ENCODE measurements at regions not wholly inside any gene's neighbourhood (a gene's known extent, or its start where the extent isn't known, plus 50 kb on each side); places are given as distances from the start of the nearest gene placed in this dataset.

- Histone ChIP-seq H3K4me3 (replicated peaks in 1 of 3; ENCODE audit: insufficient read depth in 1 of 3, low read depth in 2 of 3, low read length in 3 of 3) (no peak overlapping the region), H4K20me1 (ENCODE audit: insufficient read depth, low read length) (no peaks in the 10 kb centered on the region), H2AFZ (ENCODE audit: low read length) (no peak overlapping the region), H3K9me3 (ENCODE audit: low read length) (no peaks in the 10 kb centered on the region), H3K9ac (ENCODE audit: insufficient read depth, low read depth, low read length) (no peak overlapping the region), H3K4me1 (ENCODE audit: insufficient read depth, low read length) (no peaks in the 10 kb centered on the region), H3K27ac (ENCODE audit: extremely low read length, insufficient read depth, low read length) (no peak overlapping the region), H3K27me3 (ENCODE audit: control insufficient read depth in 1 of 2, insufficient read depth in 2 of 2, low read length in 2 of 2) (peaks cover 0 to 10% of the 10 kb centered on the region in 2 experiments; a peak in 2 of 5 replicates), H3K4me2 (ENCODE audit: low read depth, low read length) (no peak overlapping the region), H3K79me2 (ENCODE audit: insufficient read depth, low read length) (no peaks in the 10 kb centered on the region), H3K36me3 (replicated peaks in 1 of 2; ENCODE audit: control insufficient read depth in 1 of 2, insufficient read depth in 2 of 2, low read length in 2 of 2) (no peaks in the 10 kb centered on the region)
- DNase-seq (ENCODE audit: low spot score): no peak
- intact Hi-C loops (cut with micrococcal nuclease; ENCODE audit: unreplicated experiment) (no loop called here), in situ Hi-C loops (cut with HindIII; ENCODE audit: extremely low pct_ligation_motif_present, low pct_unique_long_range_greater_than_20kb) (no loop called here)
- ChIA-PET POLR2A (no interaction called here), CTCF (ENCODE audit: low intra/inter-chr PET ratio, low total read pairs) (no interaction called here)
- no TSS peak for BruUV-seq (replicated peaks)
- 27% methylated on average over 9 of the region's 9 CpGs for whole genome bisulfite sequencing (ENCODE audit: low lambda C conversion rate)
- TF ChIP-seq HOXA9 (CRISPR knock-in tag; IDR thresholded peaks at IDR 0.05; ENCODE audit: borderline replicate concordance) (no peak), ZNF451 (CRISPR knock-in tag; IDR thresholded peaks at IDR 0.05) (no peak), ADNP (CRISPR knock-in tag; IDR thresholded peaks at IDR 0.05) (no peak), ZNF687 (CRISPR knock-in tag; IDR thresholded peaks at IDR 0.05) (no peak), RFX3 (CRISPR knock-in tag; IDR thresholded peaks at IDR 0.05) (no peak)
- TF ChIP-seq, protein P1, sequence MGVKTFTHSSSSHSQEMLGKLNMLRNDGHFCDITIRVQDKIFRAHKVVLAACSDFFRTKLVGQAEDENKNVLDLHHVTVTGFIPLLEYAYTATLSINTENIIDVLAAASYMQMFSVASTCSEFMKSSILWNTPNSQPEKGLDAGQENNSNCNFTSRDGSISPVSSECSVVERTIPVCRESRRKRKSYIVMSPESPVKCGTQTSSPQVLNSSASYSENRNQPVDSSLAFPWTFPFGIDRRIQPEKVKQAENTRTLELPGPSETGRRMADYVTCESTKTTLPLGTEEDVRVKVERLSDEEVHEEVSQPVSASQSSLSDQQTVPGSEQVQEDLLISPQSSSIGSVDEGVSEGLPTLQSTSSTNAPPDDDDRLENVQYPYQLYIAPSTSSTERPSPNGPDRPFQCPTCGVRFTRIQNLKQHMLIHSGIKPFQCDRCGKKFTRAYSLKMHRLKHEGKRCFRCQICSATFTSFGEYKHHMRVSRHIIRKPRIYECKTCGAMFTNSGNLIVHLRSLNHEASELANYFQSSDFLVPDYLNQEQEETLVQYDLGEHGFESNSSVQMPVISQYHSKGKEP (CRISPR knock-in tag; IDR thresholded peaks at IDR 0.05): no peak
- no peak for ATAC-seq
- no peak for FAIRE-seq
Observed at GRCh38 chr6:105459049-105459448, 56.2 kb upstream of the PREP start.
